ENCODE measurements at regions not wholly inside any gene's neighbourhood (a gene's known extent, or its start where the extent isn't known, plus 50 kb on each side); places are given as distances from the start of the nearest gene placed in this dataset.

DNA sequence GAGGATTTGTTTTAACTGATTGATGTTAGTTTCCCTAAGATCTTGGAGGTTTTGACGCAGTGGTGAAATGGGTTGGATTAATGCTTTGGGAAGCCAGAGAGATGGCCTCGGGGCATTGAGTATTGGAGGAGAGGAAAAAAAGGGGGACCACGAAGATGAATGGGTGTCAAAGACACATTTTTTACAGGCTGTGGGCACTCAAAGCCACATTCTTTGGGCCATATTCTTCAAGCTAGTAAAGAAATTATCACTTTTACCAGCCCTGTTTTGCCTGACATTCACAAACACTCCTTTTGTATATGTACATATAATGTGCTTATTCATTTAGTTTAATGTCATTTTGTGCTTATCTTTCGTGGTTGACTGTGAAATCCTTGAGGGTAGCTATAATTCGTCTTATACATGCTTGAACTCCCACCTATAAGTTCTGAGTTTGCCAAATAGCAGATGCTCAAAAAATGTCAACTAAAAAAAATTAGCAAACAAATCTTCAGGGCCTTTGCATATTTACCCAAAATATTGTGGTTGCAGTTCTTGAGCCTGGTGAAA, 146.3 kb downstream of the ARL6IP6 start:
- TF ChIP-seq, protein P1, sequence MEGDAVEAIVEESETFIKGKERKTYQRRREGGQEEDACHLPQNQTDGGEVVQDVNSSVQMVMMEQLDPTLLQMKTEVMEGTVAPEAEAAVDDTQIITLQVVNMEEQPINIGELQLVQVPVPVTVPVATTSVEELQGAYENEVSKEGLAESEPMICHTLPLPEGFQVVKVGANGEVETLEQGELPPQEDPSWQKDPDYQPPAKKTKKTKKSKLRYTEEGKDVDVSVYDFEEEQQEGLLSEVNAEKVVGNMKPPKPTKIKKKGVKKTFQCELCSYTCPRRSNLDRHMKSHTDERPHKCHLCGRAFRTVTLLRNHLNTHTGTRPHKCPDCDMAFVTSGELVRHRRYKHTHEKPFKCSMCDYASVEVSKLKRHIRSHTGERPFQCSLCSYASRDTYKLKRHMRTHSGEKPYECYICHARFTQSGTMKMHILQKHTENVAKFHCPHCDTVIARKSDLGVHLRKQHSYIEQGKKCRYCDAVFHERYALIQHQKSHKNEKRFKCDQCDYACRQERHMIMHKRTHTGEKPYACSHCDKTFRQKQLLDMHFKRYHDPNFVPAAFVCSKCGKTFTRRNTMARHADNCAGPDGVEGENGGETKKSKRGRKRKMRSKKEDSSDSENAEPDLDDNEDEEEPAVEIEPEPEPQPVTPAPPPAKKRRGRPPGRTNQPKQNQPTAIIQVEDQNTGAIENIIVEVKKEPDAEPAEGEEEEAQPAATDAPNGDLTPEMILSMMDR (IDR thresholded peaks at IDR 0.05): no peak
- no peak for TF ChIP-seq EZH2 (IDR thresholded peaks at IDR 0.05)
- no peak for TF ChIP-seq EZH2phosphoT487 (IDR thresholded peaks at IDR 0.05)
